Stimulated activated CD8-positive, alpha-beta memory T cell treated with anti-CD3 and anti-CD28 coated beads, Interleukin-4, amount 100 ng/mL, for 48 hours (primary cell): ENCODE measurements at regions not wholly inside any gene's neighbourhood (a gene's known extent, or its start where the extent isn't known, plus 50 kb on each side); places are given as distances from the start of the nearest gene placed in this dataset.

Experiments used
- DNase-seq: peaks from one replicate; pipeline ENCODE4 v3.0.0-alpha.2; 2020

GRCh38 chr22:49600891-49601431 lies 226.7 kb downstream of the BRD1 start:
- DNase-seq: no peak

GRCh38 chr22:49600468-49600867 lies 227.2 kb downstream of the BRD1 start:
- DNase-seq: no peak

- DNase-seq: no peak
These were observed 227.8 kb downstream of the BRD1 start for GRCh38 chr22:49599691-49600455.

GRCh38 chr22:49599039-49599438 lies 228.6 kb downstream of the BRD1 start:
- DNase-seq: no peak

- DNase-seq: no peak
These were observed 229.3 kb downstream of the BRD1 start for GRCh38 chr22:49598338-49598737.

- no peak for DNase-seq
These were observed 230.1 kb downstream of the BRD1 start for GRCh38 chr22:49597428-49598039.

GRCh38 chr22:49595465-49596078 lies 232.1 kb downstream of the BRD1 start:
- DNase-seq: no peak

- no peak for DNase-seq
These were observed 233.6 kb downstream of the BRD1 start for GRCh38 chr22:49594078-49594477.

- no peak for DNase-seq
These were observed 234.2 kb downstream of the BRD1 start for GRCh38 chr22:49593509-49593908.

GRCh38 chr22:49592780-49593501 lies 234.7 kb downstream of the BRD1 start:
- DNase-seq: no peak

- DNase-seq: no peak
These were observed 236.7 kb downstream of the BRD1 start for GRCh38 chr22:49590851-49591445.

- DNase-seq: no peak
These were observed 237.3 kb downstream of the BRD1 start for GRCh38 chr22:49590381-49590780.

- DNase-seq: no peak
These were observed 237.9 kb downstream of the BRD1 start for GRCh38 chr22:49589811-49590210.

- DNase-seq: no peak
These were observed 238.4 kb downstream of the BRD1 start for GRCh38 chr22:49589301-49589700.

GRCh38 chr22:49588739-49589138 lies 238.9 kb downstream of the BRD1 start:
- DNase-seq: no peak

GRCh38 chr22:49587987-49588386 lies 239.7 kb downstream of the BRD1 start:
- no peak for DNase-seq

GRCh38 chr22:49587421-49587820 lies 240.3 kb downstream of the BRD1 start:
- no peak for DNase-seq

- no peak for DNase-seq
These were observed 240.8 kb downstream of the BRD1 start for GRCh38 chr22:49586873-49587272.

GRCh38 chr22:49586244-49586748 lies 241.4 kb downstream of the BRD1 start:
- no peak for DNase-seq

- DNase-seq: no peak
These were observed 242.0 kb downstream of the BRD1 start for GRCh38 chr22:49585461-49586243.

GRCh38 chr22:49583886-49584505 lies 243.7 kb downstream of the BRD1 start:
- DNase-seq: no peak
